ENCODE measurements at regions not wholly inside any gene's neighbourhood (a gene's known extent, or its start where the extent isn't known, plus 50 kb on each side); places are given as distances from the start of the nearest gene placed in this dataset.

GRCh38 chr22:46079093-46079860 is 71.0 kb upstream of the PPARA start:
- FAIRE-seq: no peak

- no peak for FAIRE-seq
Measured at GRCh38 chr22:46079861-46080821, 70.2 kb upstream of the PPARA start.

GRCh38 chr22:46081036-46081830 is 69.1 kb upstream of the PPARA start:
- no peak for FAIRE-seq

- FAIRE-seq: no peak
Measured at GRCh38 chr22:46081831-46082210, 68.5 kb upstream of the PPARA start.

GRCh38 chr22:46082633-46083032 is 67.7 kb upstream of the PPARA start:
- FAIRE-seq: no peak

- FAIRE-seq: no peak
Measured at GRCh38 chr22:46083383-46084350, 66.7 kb upstream of the PPARA start.

- FAIRE-seq: no peak
Measured at GRCh38 chr22:46084376-46084775, 66.0 kb upstream of the PPARA start.

- FAIRE-seq: no peak
Measured at GRCh38 chr22:46084943-46085827, 65.1 kb upstream of the PPARA start.

- FAIRE-seq: no peak
Measured at GRCh38 chr22:46085828-46086576, 64.3 kb upstream of the PPARA start.

- FAIRE-seq: no peak
Measured at GRCh38 chr22:46086577-46087335, 63.6 kb upstream of the PPARA start.

GRCh38 chr22:46087336-46087690 is 63.0 kb upstream of the PPARA start:
- no peak for FAIRE-seq

GRCh38 chr22:46087816-46088277 is 62.5 kb upstream of the PPARA start:
- no peak for FAIRE-seq

- no peak for FAIRE-seq
Measured at GRCh38 chr22:46088541-46089311, 61.6 kb upstream of the PPARA start.

GRCh38 chr22:46089426-46090035 is 60.8 kb upstream of the PPARA start:
- FAIRE-seq: no peak

- FAIRE-seq: no peak
Measured at GRCh38 chr22:46090036-46090591, 60.2 kb upstream of the PPARA start.

GRCh38 chr22:46090631-46091201 is 59.6 kb upstream of the PPARA start:
- FAIRE-seq: no peak

GRCh38 chr22:46091277-46091977 is 58.9 kb upstream of the PPARA start:
- no peak for FAIRE-seq
